ENCODE measurements at regions not wholly inside any gene's neighbourhood (a gene's known extent, or its start where the extent isn't known, plus 50 kb on each side); places are given as distances from the start of the nearest gene placed in this dataset.

DNA sequence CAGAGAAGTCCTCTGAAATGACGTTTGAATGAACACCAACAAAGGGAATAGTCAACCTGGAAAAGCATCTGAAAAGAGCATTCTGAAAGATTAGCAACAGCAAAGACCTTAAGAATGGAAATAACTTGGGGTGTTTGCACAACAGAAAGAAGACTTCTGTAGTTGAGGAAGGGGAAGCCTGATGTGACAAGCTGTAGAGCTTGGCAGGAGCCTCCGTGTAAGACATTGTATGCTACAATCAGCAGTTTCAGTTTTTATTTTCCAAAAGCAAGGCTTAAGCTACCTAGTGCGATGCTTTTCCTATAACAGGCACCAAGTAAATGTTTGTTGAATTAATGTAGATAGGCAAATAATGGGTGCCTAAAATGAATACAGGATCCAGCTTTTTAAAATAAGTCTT, 484.0 kb downstream of the SPRY1 start:
- no peak for DNase-seq (ENCODE audit: low spot score)

DNA sequence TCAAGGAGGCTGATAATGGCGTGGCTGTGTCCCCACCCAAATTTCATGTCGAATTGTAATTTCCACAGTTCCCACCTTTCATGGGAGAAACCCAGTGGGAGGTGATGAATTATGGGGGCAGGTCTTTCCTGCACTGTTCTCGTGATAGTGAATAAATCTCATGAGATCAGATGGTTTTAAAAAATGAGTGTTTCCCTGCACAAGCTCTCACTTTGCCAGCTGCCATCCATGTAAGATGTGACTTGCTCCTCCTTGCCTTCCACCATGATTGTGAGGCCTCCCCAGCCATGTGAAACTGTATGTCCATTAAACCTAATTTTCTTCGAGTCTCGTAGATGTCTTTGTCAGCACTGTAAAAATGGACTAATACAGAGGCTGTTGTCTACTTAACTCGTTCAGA, 488.3 kb downstream of the SPRY1 start:
- DNase-seq (ENCODE audit: low spot score): no peak

GRCh38 chr4:123889507-123889906, 492.9 kb downstream of the SPRY1 start:
- DNase-seq (ENCODE audit: low spot score): no peak

DNA sequence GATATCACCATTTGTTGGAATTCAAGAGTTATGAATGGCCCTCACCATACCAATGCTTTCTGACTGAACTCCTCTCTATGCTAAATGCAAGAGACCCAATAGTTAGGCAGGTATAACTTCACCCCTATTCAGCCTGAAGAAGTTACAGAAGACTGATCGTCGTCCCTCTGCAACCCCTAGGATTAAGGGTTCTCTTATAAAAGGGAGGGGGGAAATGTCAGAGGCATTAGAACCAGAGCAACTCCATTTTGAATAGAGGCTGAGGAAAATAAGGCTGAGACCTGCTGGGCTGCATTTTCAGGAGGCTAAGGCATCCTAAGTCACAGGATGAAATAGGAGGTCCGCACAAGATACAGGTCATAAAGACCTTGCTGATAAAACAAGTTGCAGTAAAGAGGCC, 494.3 kb downstream of the SPRY1 start:
- DNase-seq (ENCODE audit: low spot score): no peak

DNA sequence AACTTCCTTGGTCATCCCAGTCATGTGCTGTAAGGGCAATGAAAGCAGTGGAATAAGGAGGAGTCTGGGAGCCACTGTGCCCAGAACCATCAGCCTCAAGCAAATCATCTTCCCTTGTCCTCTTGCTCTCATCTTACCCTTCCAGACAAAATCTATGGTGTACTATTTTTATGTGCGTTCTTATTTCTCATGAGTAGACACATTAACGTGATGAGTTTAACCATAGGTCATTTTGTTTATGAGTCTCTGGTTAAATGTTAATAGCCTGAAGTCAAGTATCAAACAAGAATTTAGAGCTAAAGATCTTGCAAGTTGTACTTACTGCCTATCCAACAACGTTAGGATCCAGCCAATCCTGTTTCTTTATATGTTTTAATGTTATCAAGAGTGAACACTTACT, 495.3 kb downstream of the SPRY1 start:
- DNase-seq (ENCODE audit: low spot score): no peak

- DNase-seq (ENCODE audit: low spot score): no peak
Measured at GRCh38 chr4:123892368-123892976, 495.9 kb downstream of the SPRY1 start.

DNA sequence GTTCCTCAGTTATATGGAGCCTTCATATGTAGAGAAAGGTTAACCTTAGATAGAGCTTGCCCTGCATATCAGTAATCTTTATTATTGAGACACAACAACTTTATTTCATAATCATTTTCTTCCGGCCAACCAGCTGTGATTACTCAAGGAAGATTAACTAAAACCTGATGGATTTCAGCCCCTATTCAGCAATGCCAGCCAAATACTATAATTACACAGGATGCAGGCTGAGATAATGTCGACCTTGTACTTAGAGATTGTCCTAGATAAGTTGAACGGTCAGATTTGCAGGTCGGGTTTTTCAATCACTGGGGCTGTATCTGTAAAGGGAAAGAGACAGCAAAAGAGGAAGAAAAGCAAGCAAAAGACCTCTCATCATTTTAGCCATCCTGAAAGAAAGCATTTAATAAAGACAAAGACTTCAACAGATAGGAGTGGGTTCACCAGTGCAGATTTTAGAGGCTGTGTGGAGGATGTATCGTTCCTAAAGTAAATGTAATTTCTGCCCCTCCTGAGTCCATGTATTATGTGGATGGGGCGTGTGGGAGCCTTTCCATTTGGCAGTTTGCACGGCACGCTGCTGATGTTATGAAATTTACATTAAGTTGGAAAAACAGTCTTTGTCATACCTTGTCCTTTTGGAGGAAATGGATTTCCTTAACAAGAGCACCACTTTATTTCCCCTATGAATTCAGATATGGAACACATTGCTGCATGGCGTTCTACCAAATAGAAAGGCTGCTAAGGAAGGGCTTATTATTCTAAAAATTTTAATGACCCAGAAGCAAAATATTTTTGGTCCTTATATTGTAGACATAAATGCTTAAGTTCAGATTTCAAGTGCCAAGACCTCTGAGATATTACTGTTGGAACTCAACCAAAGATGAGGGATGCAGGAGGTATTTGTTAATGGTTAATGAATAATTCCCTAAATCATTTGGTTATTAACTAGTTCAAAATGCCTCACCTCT, 496.7 kb downstream of the SPRY1 start:
- no peak for DNase-seq (ENCODE audit: low spot score)

- no peak for DNase-seq (ENCODE audit: low spot score)
Measured at GRCh38 chr4:123896446-123897071, 500.0 kb downstream of the SPRY1 start.

DNA sequence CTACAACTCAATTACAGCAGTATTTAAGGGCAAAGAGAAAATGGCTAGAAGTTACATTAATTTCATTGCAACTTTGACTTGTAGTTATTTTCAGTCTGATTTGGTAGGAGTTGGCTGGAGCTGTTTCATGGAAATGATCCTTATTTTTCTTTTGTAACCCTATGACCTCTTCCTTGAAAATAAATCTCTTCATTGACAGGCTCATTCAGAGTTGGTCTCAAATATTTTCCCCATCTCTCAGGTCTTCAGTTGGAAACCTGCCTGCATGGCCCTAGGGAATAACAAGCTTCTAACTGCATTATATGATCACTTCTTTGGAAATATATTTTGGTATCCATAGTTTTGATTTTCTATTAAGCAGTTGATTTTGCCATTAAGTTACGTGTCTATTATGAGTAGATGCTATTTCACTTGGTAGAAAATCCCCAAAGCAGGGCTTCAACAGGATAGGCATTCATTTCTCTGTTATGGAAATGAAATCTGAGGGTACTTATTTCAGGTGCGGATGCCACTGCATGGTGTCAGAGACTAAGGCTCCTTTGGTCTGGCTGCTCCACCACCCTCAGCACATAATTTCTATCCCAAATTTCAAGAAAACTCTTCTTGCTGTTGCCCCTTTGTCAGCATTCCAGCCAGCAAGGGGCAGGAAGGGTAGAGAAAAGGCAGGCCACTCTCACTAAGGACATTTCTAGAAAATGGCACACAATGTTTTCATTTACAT, 502.5 kb downstream of the SPRY1 start:
- DNase-seq (ENCODE audit: low spot score): no peak

DNA sequence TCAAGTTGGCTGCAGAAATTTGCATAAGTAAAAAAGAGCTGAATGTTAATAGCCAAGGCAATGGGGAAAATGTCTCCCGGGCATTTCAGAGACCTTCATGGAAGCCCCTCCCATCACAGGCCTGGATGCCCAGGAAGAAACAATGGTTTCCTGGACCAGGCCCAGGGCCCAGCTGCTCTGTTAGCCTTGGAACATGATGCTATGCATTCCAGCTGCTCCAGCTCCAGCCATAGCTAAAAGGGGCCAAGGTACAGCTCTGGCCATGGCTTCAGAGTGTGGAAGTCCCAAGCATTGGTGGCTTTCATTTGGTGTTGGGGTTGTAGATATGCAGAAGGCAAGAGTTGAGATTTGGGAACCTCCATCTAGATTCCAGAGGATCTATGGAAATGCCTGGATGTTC, 508.3 kb downstream of the SPRY1 start:
- DNase-seq (ENCODE audit: low spot score): no peak

DNA sequence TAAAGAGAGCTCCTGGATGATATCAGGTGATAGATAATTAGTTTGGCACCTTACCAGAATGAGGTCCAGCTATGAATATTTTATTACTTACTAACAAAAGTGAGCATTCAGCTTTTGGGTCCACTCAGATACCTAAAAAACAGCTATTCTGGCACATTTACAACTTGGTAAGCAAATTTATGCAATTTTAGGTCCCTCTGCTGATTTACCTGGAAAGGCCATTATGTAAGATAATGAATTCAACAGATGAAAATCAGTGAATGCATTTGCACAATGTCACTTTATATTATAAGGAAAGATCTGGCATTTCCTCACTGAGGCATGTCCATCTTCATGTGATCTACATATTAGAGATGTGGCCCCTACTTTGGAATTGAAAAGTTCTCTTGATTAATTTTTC, 517.0 kb downstream of the SPRY1 start:
- no peak for DNase-seq (ENCODE audit: low spot score)

DNA sequence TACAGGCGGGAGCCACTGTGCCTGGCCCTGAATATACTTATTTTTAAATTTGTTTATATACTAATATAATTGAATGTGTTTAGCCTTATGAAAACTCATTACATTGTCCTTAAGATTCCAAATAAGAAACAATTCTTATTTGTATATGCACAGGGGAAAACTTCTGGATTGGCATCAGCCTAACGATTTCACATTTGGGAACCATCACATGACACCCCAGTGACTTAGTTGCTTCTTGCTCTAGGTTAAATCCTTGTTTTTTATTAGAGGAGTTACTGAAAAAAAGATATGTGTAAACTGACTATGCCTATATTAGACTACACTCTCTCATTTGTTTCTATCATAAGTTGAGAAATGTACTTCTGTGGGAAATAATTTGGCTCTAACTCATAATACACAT, 520.2 kb downstream of the SPRY1 start:
- no peak for DNase-seq (ENCODE audit: low spot score)

DNA sequence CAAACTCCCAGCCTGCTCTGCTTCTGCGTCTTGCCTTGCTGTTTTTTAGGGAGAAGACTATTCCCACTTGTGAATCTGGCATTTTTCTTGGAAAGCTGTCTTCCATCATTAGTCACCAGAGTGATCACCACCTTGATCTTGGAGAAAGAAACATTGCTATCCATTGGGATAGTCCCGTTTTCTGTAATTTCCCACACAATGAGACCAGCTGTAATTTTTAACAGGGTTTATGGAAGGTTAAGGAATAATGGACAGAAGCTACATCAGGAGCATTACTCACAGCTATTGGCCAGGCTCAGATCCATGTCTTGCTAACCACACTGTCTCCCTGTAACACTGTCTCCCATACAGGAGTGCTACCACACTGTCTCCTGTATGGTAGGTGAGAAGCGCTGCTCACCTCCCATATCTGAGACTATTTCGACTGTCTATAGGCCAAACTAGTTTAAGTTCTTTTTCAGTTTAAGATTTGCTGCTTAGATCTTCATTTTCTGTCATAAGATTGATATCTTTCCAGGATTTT, 523.0 kb downstream of the SPRY1 start:
- DNase-seq (ENCODE audit: low spot score): no peak

- DNase-seq (ENCODE audit: low spot score): no peak
Measured at GRCh38 chr4:123921339-123921738, 524.7 kb downstream of the SPRY1 start.

GRCh38 chr4:123922847-123923246, 526.3 kb downstream of the SPRY1 start:
- DNase-seq (ENCODE audit: low spot score): no peak

GRCh38 chr4:123924536-123924935, 527.9 kb downstream of the SPRY1 start:
- no peak for DNase-seq (ENCODE audit: low spot score)

GRCh38 chr4:123929565-123929964, 533.0 kb downstream of the SPRY1 start:
- no peak for DNase-seq (ENCODE audit: low spot score)

GRCh38 chr4:123930996-123931395, 534.4 kb downstream of the SPRY1 start:
- DNase-seq (ENCODE audit: low spot score): no peak

DNA sequence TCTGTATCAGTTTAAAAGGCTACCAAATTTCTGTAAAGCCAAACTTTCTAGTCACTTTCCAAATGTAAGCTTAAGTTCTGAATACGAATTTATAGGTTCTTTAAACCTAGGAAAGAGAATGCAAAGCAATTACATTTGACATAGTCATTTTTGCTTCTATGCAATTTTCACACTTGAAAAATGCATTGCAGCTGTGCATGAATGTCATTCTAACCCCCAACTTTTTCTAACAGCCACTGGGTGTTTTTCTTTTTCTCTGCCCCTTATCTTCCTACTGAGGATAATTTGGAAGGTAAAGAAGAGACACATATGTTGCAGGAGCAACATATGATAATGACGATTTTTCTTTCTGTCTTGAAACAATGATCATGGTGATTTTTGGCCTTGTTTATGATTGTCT, 537.5 kb downstream of the SPRY1 start:
- no peak for DNase-seq (ENCODE audit: low spot score)

DNA sequence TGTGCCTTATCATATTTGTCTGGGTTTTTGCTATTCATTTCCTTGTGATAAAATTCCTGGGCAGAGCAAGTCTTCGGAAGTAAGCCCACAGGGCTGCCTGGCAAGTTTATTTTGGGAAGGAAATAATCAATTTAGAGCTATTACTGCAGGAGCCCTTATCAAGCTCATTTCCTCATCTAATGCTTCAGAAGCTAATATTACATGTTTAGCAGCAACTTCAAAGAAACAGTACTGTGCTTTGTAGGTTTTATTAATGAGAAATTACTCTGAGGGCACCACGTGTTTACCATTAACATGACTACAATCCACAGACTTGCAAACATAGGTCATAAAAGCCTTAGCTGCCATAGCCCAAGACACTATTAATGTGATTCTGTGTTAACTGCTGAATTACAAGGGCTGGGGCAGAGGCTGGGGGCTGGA, 540.0 kb downstream of the SPRY1 start:
- peak; percentile 28 for DNase-seq (ENCODE audit: low spot score)

DNA sequence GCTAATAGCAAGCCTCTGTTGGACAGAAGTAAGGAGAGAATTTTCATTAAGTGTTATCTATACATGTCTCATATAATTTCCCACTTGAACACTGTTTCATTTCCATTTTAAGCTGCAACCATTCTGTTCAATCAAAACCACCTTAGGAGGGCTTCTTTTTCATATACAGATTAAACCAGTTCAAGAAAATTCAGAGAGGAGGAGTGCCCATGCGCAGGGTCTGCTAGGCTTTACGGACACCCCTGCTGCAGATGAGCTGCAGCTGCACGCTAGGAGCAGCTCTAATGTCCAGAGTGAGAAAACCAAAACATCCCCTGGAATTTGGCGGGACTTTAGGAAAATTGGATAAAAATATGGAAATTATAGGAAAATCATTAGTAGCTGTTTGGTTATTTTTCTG, 541.0 kb downstream of the SPRY1 start:
- no peak for DNase-seq (ENCODE audit: low spot score)

GRCh38 chr4:123939621-123940020, 543.0 kb downstream of the SPRY1 start:
- peak; percentile 73 for DNase-seq (ENCODE audit: low spot score)
